Activated CD8-positive, alpha-beta T cell treated with anti-CD3 and anti-CD28 coated beads for 36 hours (primary cell): ENCODE measurements at regions not wholly inside any gene's neighbourhood (a gene's known extent, or its start where the extent isn't known, plus 50 kb on each side); places are given as distances from the start of the nearest gene placed in this dataset.

Source experiments
- ATAC-seq: fragments of 200-7000 bp; cut with Tn5 transposase; one replicate; pipeline ENCODE4 v1.10.0; 2021; ENCODE audit warnings: mild to moderate bottlenecking, moderate library complexity
- CTCF ChIA-PET: fragments of 350-600 bp; sonication (Branson Sonifier 250); formaldehyde crosslinking; loops from one replicate; lab custom pipeline; 2021; ENCODE audit warnings: antibody characterized with exemption; lab: Charles Lee
- POLR2A ChIA-PET: fragments of 350-600 bp; sonication (Branson Sonifier 250); formaldehyde crosslinking; loops from one replicate; lab custom pipeline; 2021; ENCODE audit warnings: antibody characterized with exemption; lab: Charles Lee
- DNase-seq: peaks from one replicate; pipeline ENCODE4 v3.0.0-alpha.2; 2020
- H3K27ac Mint-ChIP-seq: one replicate; pipeline ENCODE4 v1.8.0; 2021; ENCODE audit warnings: mild to moderate bottlenecking, mixed read lengths
- H3K27me3 Mint-ChIP-seq: one replicate; pipeline ENCODE4 v1.8.0; 2021; ENCODE audit warnings: mixed read lengths
- H3K36me3 Mint-ChIP-seq: one replicate; pipeline ENCODE4 v1.8.0; 2021; ENCODE audit warnings: low read depth, mixed read lengths
- H3K4me1 Mint-ChIP-seq: one replicate; pipeline ENCODE4 v1.8.0; 2021; ENCODE audit warnings: low read depth, mixed read lengths
- H3K4me3 Mint-ChIP-seq: one replicate; pipeline ENCODE4 v1.8.0; 2021; ENCODE audit warnings: mild to moderate bottlenecking, moderate library complexity, mixed read lengths
- H3K9me3 Mint-ChIP-seq: one replicate; pipeline ENCODE4 v1.8.0; 2021; ENCODE audit warnings: mixed read lengths
- CTCF ChIP-seq: fragments of 200-600 bp; IDR thresholded peaks from one replicate; pipeline ENCODE4 v1.8.0; 2022; ENCODE audit warnings: antibody characterized with exemption, mild to moderate bottlenecking
- intact Hi-C: fragments of 100-400 bp; cut with micrococcal nuclease; formaldehyde crosslinking; loops from one replicate; pipeline ENCODE4 v1.10.0; 2022

DNA sequence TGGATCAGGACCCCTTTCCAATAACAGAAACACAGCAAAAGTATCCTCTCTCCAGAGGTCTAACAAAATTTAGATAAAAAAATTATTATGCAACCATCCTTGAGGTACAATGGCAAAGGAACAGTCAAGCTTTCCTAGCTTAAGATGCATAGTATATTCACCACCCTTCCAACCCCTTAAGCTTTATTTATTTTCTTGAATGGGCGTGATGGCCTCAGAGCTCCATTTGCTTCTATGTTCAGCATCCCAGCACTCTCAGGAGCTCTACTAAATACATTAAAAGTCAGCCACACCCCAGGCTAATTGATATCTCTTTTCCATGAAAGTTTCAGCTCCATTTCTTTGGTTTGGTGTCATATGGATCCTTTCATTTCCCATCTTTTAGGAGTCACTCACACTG is 1335.2 kb upstream of the ZEB2 start:
- TF ChIP-seq CTCF = no peak
- no peaks in the 10 kb centered on the region for H3K36me3 Mint-ChIP-seq
- intact Hi-C loops = no loop called here
- no peak overlapping the region for H3K4me3 Mint-ChIP-seq
- H3K9me3 Mint-ChIP-seq = peaks cover 2% of the 10 kb centered on the region
- no peak for ATAC-seq
- DNase-seq = no peak
- ChIA-PET POLR2A (no interaction called here), CTCF (no interaction called here)
- H3K4me1 Mint-ChIP-seq = no peaks in the 10 kb centered on the region
- H3K27ac Mint-ChIP-seq = no peak overlapping the region
- no peaks in the 10 kb centered on the region for H3K27me3 Mint-ChIP-seq

GRCh38 chr2:145854039-145854755 is 1334.3 kb upstream of the ZEB2 start:
- no peak for ATAC-seq
- Mint-ChIP-seq H3K4me1 (no peaks in the 10 kb centered on the region), H3K9me3 (peaks cover 2% of the 10 kb centered on the region), H3K27me3 (no peaks in the 10 kb centered on the region), H3K4me3 (no peak overlapping the region), H3K27ac (no peak overlapping the region), H3K36me3 (no peaks in the 10 kb centered on the region)
- intact Hi-C loops = no loop called here
- no peak for DNase-seq
- CTCF ChIA-PET = no interaction called here
- TF ChIP-seq CTCF = no peak
- POLR2A ChIA-PET = no interaction called here

DNA sequence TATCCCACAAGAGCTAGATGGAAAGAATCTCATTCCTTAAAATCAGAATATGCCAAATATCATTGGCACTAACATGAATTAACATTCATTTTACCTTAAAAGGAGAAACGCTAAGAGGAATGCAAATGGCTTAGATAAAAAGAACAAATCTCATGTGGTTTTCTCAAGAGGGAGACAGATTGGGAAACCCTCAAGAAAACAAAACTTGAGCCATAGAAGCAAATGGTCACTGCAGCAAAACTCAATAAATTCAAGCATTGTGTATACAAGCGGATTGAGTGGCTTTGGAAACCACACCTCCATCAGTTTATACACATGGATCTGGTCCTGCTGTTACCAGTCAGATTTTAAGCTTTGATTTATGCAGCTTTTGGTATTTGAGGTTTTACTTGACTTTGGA is 1331.8 kb upstream of the ZEB2 start:
- DNase-seq (no peak), ATAC-seq (no peak)
- Mint-ChIP-seq H3K9me3 (peaks cover 2% of the 10 kb centered on the region), H3K27me3 (no peaks in the 10 kb centered on the region), H3K4me1 (no peaks in the 10 kb centered on the region), H3K27ac (no peak overlapping the region), H3K4me3 (no peak overlapping the region), H3K36me3 (no peaks in the 10 kb centered on the region)
- TF ChIP-seq CTCF = no peak
- intact Hi-C loops = no loop called here
- CTCF ChIA-PET = no interaction called here
- POLR2A ChIA-PET = no interaction called here

DNA sequence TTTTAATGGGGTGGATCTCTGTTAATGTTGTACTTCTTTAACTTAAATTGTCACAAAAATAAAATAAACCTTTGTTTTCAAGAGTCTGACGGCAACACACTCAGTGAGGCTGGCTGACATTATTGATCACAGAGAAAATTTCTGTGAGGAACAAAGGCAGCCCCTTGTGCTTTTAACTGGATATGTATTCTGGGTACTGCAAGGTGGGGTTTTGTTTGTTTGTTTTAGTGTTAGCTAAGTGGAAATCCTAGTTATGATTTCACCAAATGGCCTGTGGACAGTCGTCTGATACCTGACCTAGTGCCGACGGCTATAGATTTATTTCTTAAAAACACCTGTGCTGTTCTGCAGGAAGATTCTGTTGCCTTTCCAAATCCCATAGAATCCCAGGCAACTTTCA is 1329.5 kb upstream of the ZEB2 start:
- H3K27me3 Mint-ChIP-seq = no peaks in the 10 kb centered on the region
- intact Hi-C loops = no loop called here
- no peaks in the 10 kb centered on the region for H3K9me3 Mint-ChIP-seq
- POLR2A ChIA-PET = no interaction called here
- no peaks in the 10 kb centered on the region for H3K4me1 Mint-ChIP-seq
- H3K36me3 Mint-ChIP-seq = no peaks in the 10 kb centered on the region
- ATAC-seq = no peak
- H3K4me3 Mint-ChIP-seq = no peak overlapping the region
- CTCF ChIA-PET = no interaction called here
- DNase-seq = no peak
- no peak overlapping the region for H3K27ac Mint-ChIP-seq
- TF ChIP-seq CTCF = no peak

DNA sequence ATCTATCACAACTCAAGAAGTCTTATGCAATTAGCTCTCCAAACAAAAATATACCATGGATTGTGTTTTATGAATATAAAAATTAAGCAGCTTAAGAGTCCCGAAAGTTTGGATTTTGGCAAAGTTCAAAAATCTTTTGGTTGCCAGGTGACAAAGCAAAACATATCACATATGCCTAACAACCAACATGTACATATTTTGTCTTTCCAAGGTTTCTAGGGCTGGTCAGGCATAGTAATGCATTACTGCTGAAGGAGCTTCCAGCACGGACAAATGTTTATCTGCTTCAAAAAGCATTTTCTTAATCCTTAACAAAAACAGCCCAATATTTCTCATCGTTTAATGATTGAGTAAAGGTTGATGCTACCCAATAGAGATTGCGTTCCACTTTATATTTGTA is 1327.1 kb upstream of the ZEB2 start:
- H3K36me3 Mint-ChIP-seq = no peaks in the 10 kb centered on the region
- intact Hi-C loops = no loop called here
- TF ChIP-seq CTCF = no peak
- H3K4me1 Mint-ChIP-seq = no peaks in the 10 kb centered on the region
- ChIA-PET CTCF (no interaction called here), POLR2A (no interaction called here)
- no peak overlapping the region for H3K4me3 Mint-ChIP-seq
- no peaks in the 10 kb centered on the region for H3K9me3 Mint-ChIP-seq
- H3K27me3 Mint-ChIP-seq = no peaks in the 10 kb centered on the region
- no peak overlapping the region for H3K27ac Mint-ChIP-seq
- DNase-seq (no peak), ATAC-seq (no peak)
